ENCODE measurements at regions not wholly inside any gene's neighbourhood (a gene's known extent, or its start where the extent isn't known, plus 50 kb on each side); places are given as distances from the start of the nearest gene placed in this dataset.
"Not testable (repeated sequence)": the region's sequence is repeated elsewhere in the genome, so short reads cannot be mapped to it uniquely, and the experiment has no call there.

DNA sequence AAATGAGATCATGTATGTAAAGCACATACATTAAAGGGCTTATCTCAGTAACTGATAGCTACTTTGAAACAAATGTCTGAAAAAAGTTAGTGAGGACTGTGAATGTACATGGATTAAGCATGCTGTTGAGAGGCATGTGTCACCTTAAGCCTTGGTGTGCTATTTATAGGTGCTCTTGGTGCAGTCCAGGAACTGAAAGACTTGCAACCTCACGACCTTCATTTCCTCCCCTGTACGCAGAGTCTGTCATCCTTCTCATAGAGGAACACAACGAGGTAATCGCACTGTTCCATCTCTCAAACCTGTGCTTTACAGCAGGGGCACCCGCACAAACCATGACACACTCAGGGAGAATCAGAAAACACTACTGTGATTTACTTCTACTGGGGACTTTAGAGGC is 65.6 kb downstream of the UFM1 start:
- no peak for FAIRE-seq

DNA sequence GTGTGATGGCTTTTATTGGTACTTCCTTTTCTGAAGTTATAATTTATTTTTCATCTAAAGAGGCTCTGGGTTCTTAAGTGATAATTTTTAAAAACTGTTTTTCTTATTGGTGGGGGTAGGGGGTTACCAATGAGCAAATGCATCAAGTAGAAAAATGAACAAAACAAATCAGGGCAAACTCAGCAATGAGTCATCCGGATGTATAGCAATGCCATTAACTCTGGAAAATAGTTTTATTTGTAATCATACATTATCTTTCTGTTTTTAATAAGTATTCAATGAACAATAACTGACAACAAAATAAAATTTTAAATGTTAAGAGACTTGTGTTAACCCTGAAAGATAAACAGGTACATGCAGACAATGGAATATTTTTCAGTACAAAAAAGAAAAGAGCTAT is 67.6 kb downstream of the UFM1 start:
- no peak for FAIRE-seq

DNA sequence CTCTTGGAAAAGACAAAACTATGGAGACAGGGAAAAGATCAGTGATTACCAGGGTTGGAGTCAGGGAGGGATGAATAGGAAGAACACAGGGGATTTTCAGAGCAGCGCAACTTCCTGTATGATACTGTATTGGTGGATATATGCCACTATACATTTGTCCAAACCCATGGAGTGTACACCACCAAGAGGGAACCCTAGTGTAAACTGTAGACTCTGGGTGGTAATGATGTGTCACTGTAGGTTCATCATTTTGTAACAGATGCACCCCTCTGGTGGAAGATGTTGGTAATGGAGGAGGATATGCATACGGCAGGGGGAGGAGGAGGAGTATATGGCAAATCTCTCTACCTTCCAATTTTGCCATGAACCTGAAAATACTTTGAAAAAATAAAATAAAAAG is 68.1 kb downstream of the UFM1 start:
- no peak for FAIRE-seq

DNA sequence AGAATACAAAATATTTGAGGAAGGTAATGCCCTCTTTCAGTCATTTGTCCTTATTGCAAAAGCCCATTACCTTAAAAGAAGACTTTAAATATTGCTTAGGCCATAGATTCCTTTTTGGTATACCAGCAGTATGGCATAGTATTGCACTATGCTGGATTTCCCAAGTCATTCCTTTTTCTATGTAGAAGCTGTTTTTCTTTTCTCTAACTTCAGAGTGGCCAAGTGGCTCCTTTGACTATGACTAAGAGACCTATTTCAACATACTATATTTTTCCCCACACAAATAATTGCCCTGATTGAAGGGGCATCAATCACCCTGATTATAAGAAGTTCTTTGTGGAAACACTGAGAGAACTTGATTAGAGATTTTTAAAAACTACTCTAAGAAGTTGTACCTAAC is 68.6 kb downstream of the UFM1 start:
- FAIRE-seq: no peak

DNA sequence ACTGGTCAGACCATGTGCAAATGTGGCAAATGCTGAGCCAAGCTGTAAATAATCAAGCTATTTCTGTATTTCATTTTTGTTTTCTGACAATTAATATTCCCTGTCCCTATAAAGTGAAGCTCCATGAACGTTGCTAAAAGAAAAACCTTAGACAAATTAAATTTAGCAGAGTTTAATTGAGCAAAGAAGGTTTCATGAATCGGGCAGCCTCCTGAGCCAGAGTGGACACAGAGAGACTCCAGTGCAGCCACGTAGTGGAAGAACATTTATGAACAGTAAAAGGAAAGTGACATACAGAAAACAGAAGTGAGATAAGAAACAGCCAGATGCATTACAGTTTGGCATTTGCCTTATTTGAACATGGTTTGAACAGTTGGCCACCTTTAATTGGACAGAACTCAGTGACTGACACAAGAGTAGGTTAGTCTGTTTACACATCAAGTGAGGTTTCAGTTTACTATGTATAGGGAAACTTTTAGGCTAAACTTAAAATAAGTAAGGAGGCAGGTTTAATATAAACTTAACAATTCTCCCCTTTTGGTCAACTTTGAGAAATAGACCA is 69.7 kb downstream of the UFM1 start:
- FAIRE-seq: no peak

DNA sequence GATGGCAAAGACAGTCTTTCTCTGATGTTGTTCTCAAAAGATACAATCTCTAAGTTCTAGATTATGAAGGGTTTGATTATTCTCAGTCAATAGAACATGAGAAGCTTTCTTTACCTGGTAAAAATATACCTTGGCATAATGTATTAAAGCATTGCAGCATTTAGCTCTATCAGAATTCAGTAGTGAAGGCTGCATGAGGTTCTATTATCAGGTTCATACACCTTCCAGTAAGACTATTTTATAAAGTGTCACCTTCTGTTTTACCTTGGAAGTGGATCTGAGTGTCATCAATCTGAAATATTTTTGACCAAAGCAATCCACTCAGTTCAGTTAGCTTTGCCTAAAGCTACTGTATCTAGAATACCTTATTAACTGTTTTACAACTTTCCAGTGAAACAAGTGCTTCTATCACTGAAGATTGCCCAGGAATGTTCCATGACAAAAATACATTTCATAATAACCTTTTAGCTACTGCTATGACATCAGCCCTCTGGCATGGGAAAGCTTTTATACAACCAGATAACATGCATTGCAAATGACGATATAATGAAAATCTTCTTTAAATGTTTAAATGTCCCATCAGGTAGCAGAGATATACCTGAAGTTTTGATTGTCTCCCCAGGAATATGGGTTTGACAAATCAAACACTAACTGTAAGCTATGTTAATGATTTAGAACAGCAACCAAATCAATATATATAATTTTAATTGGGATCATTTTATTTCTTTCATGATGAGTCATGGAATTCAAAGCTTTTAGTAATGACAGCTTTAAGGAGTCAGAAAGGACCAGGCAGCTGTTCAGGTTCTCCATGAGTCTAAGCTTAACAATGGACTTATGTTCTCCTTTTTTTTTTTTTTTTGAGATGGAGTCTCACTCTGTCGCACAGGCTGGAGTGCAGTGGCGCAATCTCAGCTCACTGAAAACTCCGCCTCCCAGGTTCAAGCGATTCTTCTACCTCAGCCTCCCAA is 72.2 kb downstream of the UFM1 start:
- FAIRE-seq: no peak

DNA sequence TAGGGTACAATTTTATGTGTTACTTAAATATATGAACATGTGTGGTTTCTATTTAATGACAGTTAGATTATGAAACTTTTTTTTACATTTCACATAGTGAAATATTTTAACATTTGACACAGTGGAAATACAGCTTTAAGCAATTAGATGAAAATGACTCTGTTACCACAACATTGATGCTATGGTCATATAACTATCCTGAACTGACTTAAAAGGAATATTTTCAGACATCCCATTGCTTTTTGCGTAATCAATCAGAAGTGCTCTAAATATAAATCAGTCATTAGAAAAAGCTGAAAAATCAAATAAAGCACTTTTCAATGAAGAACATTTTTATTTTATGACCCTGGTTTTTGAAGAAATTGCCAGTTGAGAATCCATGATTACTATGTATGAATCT is 80.3 kb downstream of the UFM1 start:
- no peak for FAIRE-seq

DNA sequence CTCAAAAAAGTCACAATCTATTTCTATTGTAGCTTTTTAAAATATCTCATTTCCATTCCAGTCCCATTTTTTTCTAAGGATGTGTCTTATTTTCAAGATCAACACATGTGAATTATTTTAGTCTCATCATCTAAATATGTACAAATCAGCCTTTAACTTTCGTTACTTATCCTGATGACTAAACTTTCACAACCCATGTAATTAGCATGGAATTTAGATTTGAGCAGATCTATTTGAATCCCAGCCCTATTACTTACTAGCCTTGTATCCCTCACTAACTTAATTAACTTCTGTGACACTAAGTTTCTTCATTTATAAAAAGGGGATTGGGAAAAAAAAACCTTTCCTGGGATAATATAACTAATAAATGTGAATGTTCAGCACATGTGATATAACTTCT is 81.1 kb downstream of the UFM1 start:
- no peak for FAIRE-seq

DNA sequence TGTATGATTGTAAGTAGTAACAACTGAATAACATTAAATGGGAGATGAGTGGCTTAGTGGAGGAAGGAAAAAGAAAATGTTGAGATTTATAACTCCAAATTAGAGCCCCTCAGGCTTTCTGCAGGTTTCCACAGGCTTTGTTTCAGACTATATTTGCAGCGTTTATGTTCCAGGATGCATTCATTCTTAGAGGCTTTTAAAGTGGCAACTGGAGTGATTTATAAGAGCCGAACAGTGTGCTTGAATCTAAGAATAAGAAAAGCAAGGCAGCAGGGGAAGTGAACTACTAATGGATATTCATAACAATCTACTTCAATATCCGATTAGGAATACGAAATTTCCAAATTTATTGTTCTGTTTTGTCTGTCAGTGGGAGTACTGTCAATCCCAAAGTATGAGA is 91.0 kb downstream of the UFM1 start:
- FAIRE-seq: no peak

DNA sequence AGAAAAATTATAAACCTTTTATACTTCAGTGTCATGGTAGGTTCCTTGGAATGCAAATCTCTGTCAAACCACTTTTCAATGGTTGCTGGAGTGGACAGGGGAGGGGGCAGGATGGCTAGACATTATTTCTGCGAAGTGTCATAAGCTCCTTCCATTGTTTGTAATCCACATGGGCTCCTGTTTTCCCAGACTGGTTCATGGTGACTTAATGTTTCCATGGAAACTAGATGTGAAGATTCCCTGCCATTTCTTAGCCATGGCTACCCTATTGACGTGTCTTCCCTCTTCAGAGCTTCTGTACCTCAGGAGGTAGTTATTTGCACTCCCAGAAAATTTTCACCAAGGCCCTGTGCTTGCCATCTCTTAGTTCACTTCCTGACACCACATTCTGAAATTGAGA is 95.3 kb downstream of the UFM1 start:
- FAIRE-seq: no peak

DNA sequence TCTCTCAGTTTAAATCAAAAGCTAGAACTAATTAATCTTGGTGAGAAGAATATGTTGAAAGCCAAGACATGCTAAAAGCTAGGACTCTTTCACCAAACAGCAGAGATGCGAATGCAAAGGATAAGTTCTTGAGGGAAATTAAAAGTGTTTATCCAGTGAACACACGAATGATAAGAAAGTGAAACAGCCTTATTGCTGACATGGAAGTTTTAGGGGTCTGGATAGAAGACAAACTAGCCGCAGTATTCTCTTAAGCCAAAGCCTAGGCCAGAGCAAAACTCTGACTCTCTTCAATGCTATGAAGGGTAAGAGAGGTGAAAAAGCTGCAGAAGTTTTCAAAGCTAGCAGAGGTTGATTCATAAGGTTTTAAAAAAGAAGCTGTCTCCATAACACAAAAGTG is 103.0 kb downstream of the UFM1 start:
- no peak for FAIRE-seq

DNA sequence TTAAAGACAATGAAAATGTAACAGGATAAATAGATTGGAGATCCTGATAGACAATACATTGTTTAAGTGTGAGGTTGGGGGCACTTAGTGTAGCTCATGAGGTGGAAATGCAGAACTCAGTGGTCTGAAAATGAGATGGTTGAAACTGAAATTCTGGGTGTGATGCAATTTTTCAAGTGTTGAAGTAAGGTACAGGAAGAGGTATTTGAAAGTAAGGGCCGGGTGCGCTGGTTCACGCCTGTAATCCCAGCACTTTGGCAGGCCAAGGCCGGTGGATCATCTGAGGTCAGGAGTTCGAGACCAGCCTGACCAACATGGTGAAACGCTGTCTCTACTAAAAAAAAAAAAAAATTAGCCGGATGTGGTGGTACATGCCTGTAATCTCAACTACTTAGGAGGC is 113.0 kb downstream of the UFM1 start:
- no peak for FAIRE-seq

DNA sequence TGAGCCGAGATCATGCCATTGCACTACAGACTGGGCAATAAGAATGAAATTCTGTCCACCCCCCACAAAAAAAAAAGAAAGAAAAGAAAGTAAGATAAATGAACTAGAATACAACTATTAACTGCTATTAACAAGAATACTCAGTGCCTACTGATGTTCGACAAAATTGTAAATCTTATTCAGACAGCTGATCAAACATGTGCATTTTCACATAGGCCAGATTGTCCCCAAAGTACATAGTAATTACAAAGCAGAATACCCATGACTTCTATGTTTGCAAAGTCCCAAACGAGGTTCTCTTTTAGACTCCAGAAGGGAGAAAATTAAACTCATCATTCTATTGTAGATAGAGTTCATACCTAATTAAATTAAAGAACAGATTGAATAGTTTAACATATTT is 113.4 kb downstream of the UFM1 start:
- no peak for FAIRE-seq

DNA sequence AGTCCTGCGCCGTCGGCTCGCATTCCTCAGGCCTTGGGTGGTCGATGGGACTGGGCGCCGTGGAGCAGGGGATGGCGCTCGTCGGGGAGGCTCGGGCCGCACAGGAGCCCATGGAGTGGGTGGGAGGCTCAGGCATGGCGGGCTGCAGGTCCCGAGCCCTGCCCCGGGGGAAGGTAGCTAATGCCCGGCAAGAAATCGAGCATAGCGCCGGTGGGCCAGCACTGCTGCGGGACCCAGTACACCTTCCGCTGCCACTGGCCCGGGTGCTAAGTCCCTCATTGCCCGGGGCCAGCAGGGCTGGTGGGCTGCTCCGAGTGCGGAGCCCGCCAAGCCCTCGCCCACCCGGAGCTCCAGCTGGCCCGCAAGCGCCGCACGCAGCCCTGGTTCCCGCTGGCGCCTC is 122.8 kb downstream of the UFM1 start:
- FAIRE-seq: not testable (repeated sequence)

DNA sequence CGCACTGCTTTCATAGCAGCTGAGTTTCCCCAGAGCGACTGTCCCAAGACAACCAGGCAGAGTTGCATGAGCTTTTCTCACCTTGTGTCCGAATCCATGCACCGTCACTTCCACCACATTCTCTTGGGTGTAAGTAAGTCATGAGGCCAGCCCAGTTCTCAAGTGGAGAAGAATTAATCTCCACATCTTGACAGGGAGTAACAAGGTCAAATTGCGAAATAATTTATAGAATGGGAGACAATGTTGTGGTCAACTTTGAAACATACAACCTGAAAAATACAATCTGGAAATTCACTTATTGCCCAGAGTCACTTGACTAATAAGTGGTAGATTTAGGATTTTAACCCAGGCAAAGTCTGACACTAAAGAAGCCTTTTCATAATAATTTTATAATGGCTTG is 123.7 kb downstream of the UFM1 start:
- FAIRE-seq: no peak

DNA sequence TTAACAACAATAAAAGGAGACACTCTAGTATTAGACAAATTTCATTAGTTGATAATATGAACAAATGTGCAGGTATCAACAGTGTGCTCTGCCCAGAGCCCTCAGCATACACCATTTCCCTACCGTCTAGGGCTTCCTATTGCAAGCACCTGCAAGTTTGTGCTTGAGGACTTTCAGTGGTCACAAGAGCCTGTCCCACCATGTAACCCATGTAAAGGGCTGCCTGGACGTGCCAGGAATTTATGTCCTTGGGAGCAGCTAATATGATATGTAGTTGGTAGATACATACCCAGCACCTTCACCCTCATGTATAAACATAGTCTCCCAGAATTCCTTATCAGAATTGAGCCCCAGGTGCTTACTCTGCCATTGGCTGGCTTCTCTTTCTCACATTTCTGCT is 128.0 kb downstream of the UFM1 start:
- no peak for FAIRE-seq

DNA sequence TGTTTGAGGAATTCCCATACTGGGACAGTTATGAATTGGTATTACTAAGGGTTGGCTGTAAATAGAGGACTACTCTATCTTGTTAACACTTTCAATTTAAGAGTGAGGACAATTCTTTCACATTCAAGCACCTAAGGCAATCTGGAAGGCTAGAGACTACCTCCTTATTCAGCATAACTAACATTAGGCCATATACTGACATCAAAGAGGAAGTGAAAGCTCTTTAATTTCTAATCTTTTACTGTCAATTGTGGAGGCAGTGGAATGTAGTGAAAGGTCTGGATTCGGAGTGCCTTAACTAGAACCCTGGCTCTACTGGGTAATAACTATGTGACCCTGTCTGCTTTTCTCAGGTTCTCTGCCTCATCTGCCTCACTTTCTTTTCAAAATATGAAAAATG is 134.0 kb downstream of the UFM1 start:
- no peak for FAIRE-seq

DNA sequence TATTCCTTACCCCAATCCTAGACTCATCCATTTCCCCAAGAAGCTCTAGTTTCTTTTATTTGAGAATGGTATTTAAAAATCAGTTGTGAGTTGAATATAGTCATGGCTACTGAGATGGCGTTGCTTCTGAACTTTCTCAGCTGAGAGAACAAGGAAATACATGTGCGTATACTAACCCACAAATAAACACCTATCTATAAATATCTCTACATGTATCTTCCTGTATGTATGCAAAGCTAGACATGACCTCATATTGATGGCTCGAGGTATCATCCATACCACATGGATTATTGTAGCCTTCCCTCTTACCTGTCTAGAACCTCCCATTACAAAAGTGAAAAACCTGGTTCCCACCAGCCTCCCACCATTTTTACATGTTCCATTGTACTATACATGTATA is 141.0 kb downstream of the UFM1 start:
- FAIRE-seq: no peak

DNA sequence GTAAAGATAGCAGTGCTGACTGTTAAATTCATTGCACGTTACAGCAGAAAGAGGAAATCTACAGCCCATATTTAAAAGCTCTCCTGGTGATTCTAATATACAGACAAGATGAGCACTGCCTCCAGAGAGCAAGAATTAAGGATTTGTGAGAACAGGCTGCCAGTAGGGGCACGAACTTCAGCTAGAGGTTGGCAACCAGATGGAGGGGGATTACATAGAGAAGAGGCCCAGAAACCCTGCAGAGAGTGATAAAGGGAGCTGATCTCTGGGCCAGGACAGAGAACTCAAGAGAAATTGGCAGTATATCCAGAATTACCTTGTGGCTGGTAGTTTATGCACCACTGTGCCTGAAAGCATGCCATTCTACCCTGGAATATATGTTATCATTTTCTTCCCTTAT is 144.8 kb downstream of the UFM1 start:
- no peak for FAIRE-seq

DNA sequence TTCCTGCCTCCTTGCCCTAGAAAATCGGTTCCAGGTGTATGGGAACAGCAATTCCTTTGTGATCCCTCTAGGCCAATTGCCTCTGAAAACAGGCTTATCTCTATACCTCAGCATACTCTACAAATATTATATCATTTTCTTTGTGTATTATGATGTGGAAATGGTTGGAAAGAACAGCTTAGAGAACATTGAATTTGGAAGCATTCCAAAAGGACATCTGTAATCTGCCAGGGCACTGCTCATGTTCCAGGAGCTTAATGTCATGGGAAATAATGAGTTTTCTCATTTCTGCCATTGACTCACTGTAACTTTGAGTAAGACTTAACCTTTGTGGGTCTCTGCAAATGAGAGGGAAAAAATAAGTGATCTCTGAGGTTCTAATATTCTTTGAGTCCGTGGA is 147.3 kb downstream of the UFM1 start:
- FAIRE-seq: no peak

DNA sequence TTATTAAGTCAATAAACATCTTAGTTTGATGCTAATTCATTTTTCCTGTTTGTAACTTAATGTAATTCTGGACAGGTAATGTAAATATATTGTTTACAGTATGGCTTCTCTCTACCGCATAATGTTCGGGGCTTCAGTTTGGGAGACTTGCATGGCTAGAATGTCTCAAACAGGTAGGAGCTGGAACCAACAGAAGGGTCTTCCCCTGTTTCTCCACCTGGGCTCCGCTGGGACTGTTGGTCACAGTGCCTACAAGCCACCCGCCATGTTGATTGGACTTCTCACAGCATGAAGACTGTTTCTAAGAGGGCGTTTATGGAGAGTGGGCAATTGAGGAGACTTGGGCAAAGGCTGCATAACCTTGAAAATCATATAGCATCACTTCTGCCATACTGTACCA is 148.6 kb downstream of the UFM1 start:
- no peak for FAIRE-seq

DNA sequence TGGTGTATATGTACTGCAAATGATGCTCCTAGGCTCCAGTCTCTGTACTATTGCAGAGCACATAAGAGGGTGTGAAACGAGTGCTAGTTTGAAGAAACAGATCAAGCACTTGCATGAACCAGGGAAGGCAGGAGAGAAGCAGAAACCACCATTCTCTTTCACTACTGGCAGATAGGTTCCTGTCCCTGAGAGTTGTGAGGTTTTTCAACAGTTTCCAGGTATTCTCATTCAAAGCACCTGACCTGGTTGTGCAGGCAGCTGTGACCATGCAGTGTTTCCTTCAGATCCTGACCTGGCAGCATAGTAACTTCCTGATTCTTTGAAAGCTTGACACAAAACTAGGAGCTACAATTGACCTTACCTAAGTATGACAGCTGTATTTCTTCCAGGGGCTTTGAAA is 164.9 kb downstream of the UFM1 start:
- FAIRE-seq: no peak

DNA sequence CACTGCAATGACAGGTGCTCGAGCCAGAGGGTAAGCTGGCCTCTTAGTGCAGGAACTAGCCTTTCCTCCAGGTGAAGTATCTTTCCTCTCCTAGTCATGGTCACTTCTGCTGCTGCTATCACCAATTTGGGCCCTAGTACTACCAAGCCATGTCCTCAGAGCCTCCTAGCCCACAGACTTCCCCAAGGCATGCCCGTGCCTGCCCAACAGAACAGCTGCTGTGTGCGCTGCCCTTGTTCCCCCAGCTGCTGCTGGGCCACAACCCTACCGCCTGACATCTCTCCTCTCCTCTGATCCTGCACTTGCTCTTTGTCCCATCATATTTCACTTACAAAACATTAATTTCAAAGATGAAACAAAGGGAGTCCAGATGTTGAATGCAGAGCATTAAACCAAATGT is 168.5 kb upstream of the FREM2 start:
- FAIRE-seq: no peak

DNA sequence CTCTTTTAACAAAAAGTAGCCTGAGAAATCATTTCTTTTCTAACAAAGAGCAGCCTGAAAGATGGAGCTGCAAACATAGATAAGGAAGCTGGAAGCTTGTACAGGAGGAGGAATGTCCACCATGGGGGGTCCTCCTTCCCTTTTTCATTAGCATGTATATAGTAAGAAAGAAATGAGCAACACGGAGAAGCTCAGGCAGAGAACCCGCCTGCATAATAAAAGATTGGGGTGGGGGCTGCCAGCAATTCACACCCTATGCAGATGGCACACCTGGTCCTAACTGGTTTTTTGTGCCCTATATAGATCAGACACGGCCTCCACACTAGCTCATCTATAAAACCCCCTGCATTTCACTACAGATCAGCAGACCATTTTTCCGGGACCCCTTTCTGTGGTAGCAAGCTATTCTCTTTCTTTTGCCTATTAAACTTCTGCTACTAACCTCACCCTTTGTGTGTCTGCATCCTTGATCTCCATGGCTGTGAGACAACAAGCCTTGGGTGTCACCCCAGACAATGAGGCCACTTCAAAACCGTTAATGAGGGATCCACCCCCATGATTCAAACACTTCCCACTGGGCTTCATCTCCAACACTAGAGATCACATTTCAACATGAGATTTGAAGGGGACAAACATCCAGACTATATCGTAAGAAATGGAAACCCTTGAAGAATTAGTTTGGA is 167.5 kb upstream of the FREM2 start:
- FAIRE-seq: no peak
